PC-9 (cell line): ENCODE measurements at regions not wholly inside any gene's neighbourhood (a gene's known extent, or its start where the extent isn't known, plus 50 kb on each side); places are given as distances from the start of the nearest gene placed in this dataset.

Source experiments
- BruUV-seq: library from RNA; stranded (reverse); fragments of 400-500 nt; replicated peaks from 2 replicates; lab custom pipeline; 2021; lab: Mats Ljungman, UMichigan
- CTCF ChIA-PET: fragments of 300-600 bp; sonication (Branson Sonifier 250); formaldehyde crosslinking; loops from one replicate; lab custom pipeline; 2022; ENCODE audit warnings: antibody characterized with exemption; lab: Charles Lee
- POLR2A ChIA-PET: fragments of 300-600 bp; sonication (Branson Sonifier 250); formaldehyde crosslinking; loops from one replicate; lab custom pipeline; 2022; ENCODE audit warnings: antibody characterized with exemption; ENCODE audit not compliant: unreplicated experiment; lab: Charles Lee
- DNase-seq, 2 experiments: peaks; one replicate each; pipeline versions ENCODE4 v3.0.0 to v3.0.0-alpha.2; 2015 to 2022; ENCODE audit warnings: mixed read lengths in 1 of 2
- H2AFZ ChIP-seq: fragments of 200-600 bp; sonication (generic); 2 replicates; pipeline ENCODE4 v1.8.1; 2017; ENCODE audit warnings: antibody characterized with exemption
- H3F3A ChIP-seq: fragments of 200-600 bp; sonication (generic); 2 replicates; pipeline ENCODE4 v1.8.1; 2017; ENCODE audit warnings: antibody characterized with exemption, mild to moderate bottlenecking, low read depth; ENCODE audit not compliant: insufficient read depth
- H3K27ac ChIP-seq: fragments of 200-600 bp; sonication (generic); 2 replicates; pipeline ENCODE4 v1.6.1; 2016; ENCODE audit warnings: mixed run types
- H3K27me3 ChIP-seq: fragments of 200-600 bp; sonication (generic); 2 replicates; pipeline ENCODE4 v1.6.1; 2016; ENCODE audit warnings: low read depth, mixed run types; ENCODE audit not compliant: insufficient read depth
- H3K36me3 ChIP-seq: fragments of 200-600 bp; sonication (generic); 2 replicates; pipeline ENCODE4 v1.6.1; 2016; ENCODE audit warnings: low read depth, mixed run types
- H3K4me1 ChIP-seq: fragments of 200-600 bp; sonication (generic); replicated peaks from 2 replicates; pipeline ENCODE4 v1.6.1; 2016; ENCODE audit warnings: mixed run types; ENCODE audit not compliant: insufficient read depth
- H3K4me2 ChIP-seq: fragments of 200-600 bp; sonication (generic); 2 replicates; pipeline ENCODE4 v1.6.1; 2017; ENCODE audit warnings: mixed run types
- H3K4me3 ChIP-seq: fragments of 200-600 bp; sonication (generic); 2 replicates; pipeline ENCODE4 v1.6.1; 2016; ENCODE audit warnings: mixed run types
- H3K79me2 ChIP-seq: fragments of 200-600 bp; sonication (generic); 2 replicates; pipeline ENCODE4 v1.6.1; 2017; ENCODE audit warnings: low read depth, mixed run types
- H3K9me2 ChIP-seq: fragments of 200-600 bp; sonication (generic); 2 replicates; pipeline ENCODE4 v1.8.1; 2017; ENCODE audit warnings: mild to moderate bottlenecking; ENCODE audit not compliant: insufficient read depth
- H3K9me3 ChIP-seq: fragments of 200-600 bp; sonication (generic); 2 replicates; pipeline ENCODE4 v1.8.1; 2016; ENCODE audit warnings: low read depth; ENCODE audit not compliant: insufficient read depth
- H4K20me1 ChIP-seq: fragments of 200-600 bp; sonication (generic); 2 replicates; pipeline ENCODE4 v1.8.1; 2017; ENCODE audit not compliant: insufficient read depth
- CTCF ChIP-seq: fragments of 200-600 bp; sonication (generic); conservative IDR thresholded peaks from 2 replicates; pipeline ENCODE4 v1.6.1; 2017; ENCODE audit warnings: mixed run types, antibody characterized with exemption, mild to moderate bottlenecking, moderate library complexity
- EZH2 ChIP-seq: fragments of 200-600 bp; sonication (generic); IDR thresholded peaks from 2 replicates; pipeline ENCODE4 v1.8.0; 2017; ENCODE audit warnings: antibody characterized with exemption, low read depth
- intact Hi-C: fragments of 100-400 bp; cut with micrococcal nuclease; formaldehyde crosslinking; loops from one replicate; pipeline ENCODE4 v1.10.0; 2022; ENCODE audit not compliant: unreplicated experiment

GRCh38 chr16:65406116-65406515, 284.3 kb upstream of the CDH11 start:
- Histone ChIP-seq H3K4me3 (no peak overlapping the region), H3F3A (no peaks in the 10 kb centered on the region), H3K4me1 (no peaks in the 10 kb centered on the region), H4K20me1 (no peaks in the 10 kb centered on the region), H3K79me2 (no peaks in the 10 kb centered on the region), H3K36me3 (no peaks in the 10 kb centered on the region), H2AFZ (no peak overlapping the region), H3K27ac (no peak overlapping the region), H3K27me3 (no peaks in the 10 kb centered on the region), H3K9me2 (no peaks in the 10 kb centered on the region), H3K9me3 (no peaks in the 10 kb centered on the region), H3K4me2 (no peak overlapping the region)
- intact Hi-C loops: no loop called here
- ChIA-PET CTCF (no interaction called here), POLR2A (no interaction called here)
- BruUV-seq: no TSS peak
- DNase-seq: no peak
- TF ChIP-seq CTCF (no peak), EZH2 (no peak)

- H3K9me3 ChIP-seq: no peaks in the 10 kb centered on the region
- CTCF ChIA-PET: no interaction called here
- DNase-seq: no peak
- no peaks in the 10 kb centered on the region for H3K36me3 ChIP-seq
- POLR2A ChIA-PET: no interaction called here
- no peaks in the 10 kb centered on the region for H3F3A ChIP-seq
- intact Hi-C loops: no loop called here
- TF ChIP-seq CTCF (no peak), EZH2 (no peak)
- H3K27ac ChIP-seq: no peak overlapping the region
- H4K20me1 ChIP-seq: no peaks in the 10 kb centered on the region
- 0 out of 2 replicates have a peak, but pooled peaks cover 4% of the 10 kb centered on the region for H3K27me3 ChIP-seq
- H3K4me3 ChIP-seq: no peak overlapping the region
- no peak overlapping the region for H2AFZ ChIP-seq
- no peaks in the 10 kb centered on the region for H3K79me2 ChIP-seq
- no TSS peak for BruUV-seq
- H3K4me1 ChIP-seq: no peaks in the 10 kb centered on the region
- H3K4me2 ChIP-seq: no peak overlapping the region
- H3K9me2 ChIP-seq: no peaks in the 10 kb centered on the region
Measured at GRCh38 chr16:65394281-65394680, 272.4 kb upstream of the CDH11 start.

GRCh38 chr16:65392806-65393565, 271.1 kb upstream of the CDH11 start:
- no TSS peak for BruUV-seq
- TF ChIP-seq EZH2: no peak
- no peak for TF ChIP-seq CTCF
- intact Hi-C loops: no loop called here
- Histone ChIP-seq H3K36me3 (no peaks in the 10 kb centered on the region), H3K79me2 (no peaks in the 10 kb centered on the region), H3K27ac (no peak overlapping the region), H3K4me2 (no peak overlapping the region), H2AFZ (no peak overlapping the region), H3F3A (no peaks in the 10 kb centered on the region), H3K4me1 (no peaks in the 10 kb centered on the region), H3K9me2 (no peaks in the 10 kb centered on the region), H3K27me3 (0 out of 2 replicates have a peak, but pooled peaks cover 4% of the 10 kb centered on the region), H4K20me1 (no peaks in the 10 kb centered on the region), H3K9me3 (no peaks in the 10 kb centered on the region), H3K4me3 (no peak overlapping the region)
- ChIA-PET POLR2A (no interaction called here), CTCF (no interaction called here)
- DNase-seq: no peak
